ENCODE measurements at regions not wholly inside any gene's neighbourhood (a gene's known extent, or its start where the extent isn't known, plus 50 kb on each side); places are given as distances from the start of the nearest gene placed in this dataset.

DNA sequence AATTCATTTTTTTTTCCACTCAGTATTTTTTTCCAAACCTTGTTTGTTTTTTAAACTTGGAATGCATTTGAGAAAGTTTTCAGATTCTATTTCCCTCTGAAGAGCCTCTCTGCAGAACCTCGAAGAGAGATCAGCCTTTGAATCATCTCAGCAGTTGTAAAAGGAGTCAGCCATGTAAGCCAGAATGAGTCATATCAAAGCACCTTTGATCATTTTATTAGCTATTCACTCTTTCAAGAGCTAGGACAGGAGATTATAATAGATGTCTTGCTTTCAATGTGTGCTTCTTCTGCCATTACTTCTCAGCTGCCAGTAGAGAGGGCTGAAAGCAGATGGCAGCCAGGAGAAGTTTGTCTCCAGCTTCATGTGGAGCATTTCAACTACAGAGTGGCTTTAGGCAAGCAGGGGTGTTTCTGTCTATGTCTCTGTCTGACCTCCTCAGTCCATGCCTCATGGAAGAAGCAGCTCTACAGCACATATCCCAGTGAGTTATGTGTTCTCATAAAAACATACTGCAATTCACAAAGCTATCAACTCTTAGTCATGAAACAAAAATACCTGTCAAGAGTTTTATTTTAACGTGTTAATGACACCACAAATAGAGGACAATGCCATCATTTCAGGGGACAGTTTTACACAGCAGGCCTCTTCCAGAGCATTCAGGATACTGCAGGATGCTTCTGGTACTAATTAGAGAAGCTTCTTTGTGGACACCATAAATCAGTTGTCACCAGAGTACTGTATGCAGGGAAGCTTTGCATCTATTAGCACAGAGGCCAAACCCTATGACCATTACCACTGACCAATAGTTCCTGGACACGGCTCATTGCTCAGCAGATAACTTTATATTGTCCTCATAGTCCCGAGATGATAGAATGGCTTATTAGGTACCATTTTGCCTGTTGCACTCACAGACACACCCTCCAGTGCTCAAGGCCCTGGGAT is 94.3 kb downstream of the NHLRC3 start:
- TF ChIP-seq, protein P1, sequence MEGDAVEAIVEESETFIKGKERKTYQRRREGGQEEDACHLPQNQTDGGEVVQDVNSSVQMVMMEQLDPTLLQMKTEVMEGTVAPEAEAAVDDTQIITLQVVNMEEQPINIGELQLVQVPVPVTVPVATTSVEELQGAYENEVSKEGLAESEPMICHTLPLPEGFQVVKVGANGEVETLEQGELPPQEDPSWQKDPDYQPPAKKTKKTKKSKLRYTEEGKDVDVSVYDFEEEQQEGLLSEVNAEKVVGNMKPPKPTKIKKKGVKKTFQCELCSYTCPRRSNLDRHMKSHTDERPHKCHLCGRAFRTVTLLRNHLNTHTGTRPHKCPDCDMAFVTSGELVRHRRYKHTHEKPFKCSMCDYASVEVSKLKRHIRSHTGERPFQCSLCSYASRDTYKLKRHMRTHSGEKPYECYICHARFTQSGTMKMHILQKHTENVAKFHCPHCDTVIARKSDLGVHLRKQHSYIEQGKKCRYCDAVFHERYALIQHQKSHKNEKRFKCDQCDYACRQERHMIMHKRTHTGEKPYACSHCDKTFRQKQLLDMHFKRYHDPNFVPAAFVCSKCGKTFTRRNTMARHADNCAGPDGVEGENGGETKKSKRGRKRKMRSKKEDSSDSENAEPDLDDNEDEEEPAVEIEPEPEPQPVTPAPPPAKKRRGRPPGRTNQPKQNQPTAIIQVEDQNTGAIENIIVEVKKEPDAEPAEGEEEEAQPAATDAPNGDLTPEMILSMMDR (IDR thresholded peaks at IDR 0.05; ENCODE audit: insufficient read depth, low read length, missing control alignments), result no peak
- no peak overlapping the region for H3K4me3 ChIP-seq (ENCODE audit: low read depth, low read length)
- POLR2A ChIA-PET, result no interaction called here
- no peak for DNase-seq (ENCODE audit: low read depth, low spot score)
- CTCF ChIA-PET, result interaction anchor here (0.6 to 4.0 kb wide), 5 partner anchors 10 to 479 kb away, joined by 3 to 15 read pairs (median 4); no protein-coding TSS in a partner anchor

DNA sequence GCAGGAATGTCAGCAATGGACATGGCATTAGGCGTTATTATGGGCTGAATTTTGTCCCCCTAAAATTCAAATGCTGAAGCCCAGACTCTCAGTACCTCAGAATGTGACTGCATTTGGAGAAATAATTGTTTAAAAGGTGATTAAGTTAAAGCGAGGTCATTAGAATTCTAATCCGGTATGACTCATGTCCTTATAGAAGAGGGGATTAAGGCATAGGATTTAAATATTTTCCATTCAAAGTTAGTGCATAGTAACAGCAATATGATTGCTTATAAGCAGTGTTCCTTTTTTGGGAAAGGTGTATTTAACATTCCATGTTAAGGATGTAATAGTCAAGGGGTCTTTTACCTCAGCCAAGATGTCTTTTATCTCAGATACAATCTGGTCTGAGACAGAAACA is 95.5 kb downstream of the NHLRC3 start:
- POLR2A ChIA-PET, result interaction anchor here (0.6 kb wide), 1 partner anchor 432 kb away, joined by 4 read pairs; no protein-coding TSS in a partner anchor
- CTCF ChIA-PET, result interaction anchor here (1.4 to 4.0 kb wide), 3 partner anchors 8 to 478 kb away, joined by 3 to 15 read pairs (median 9); no protein-coding TSS in a partner anchor
- TF ChIP-seq, protein P1 (IDR thresholded peaks at IDR 0.05; ENCODE audit: insufficient read depth, low read length, missing control alignments), result no peak
- DNase-seq (ENCODE audit: low read depth, low spot score), result no peak
- no peak overlapping the region for H3K4me3 ChIP-seq (ENCODE audit: low read depth, low read length)

DNA sequence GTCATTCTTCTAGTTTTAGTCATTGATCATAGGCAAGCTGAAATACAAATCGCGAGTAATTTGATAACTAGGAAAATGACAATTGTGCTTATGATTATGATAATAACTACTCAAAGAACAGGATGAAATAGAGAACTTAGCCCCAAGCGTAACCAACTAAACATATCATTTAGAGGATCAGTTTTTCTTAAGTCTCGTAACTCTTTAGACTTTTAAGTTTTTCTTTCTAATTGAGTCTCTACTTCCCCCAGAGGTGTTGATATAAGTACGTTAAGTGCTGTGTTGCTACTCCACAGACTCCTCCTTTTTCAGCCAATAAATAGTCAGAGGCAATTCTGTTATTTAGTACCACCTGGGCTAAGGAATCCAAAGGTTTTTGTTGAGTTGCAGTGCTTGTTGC is 96.3 kb downstream of the NHLRC3 start:
- TF ChIP-seq, protein P1 (IDR thresholded peaks at IDR 0.05; ENCODE audit: insufficient read depth, low read length, missing control alignments), result no peak
- ChIA-PET POLR2A (no interaction called here), CTCF (interaction anchor here (2.0 kb wide), 1 partner anchor 10 kb away, joined by 9 read pairs; no protein-coding TSS in a partner anchor)
- no peak overlapping the region for H3K4me3 ChIP-seq (ENCODE audit: low read depth, low read length)
- DNase-seq (ENCODE audit: low read depth, low spot score), result no peak

DNA sequence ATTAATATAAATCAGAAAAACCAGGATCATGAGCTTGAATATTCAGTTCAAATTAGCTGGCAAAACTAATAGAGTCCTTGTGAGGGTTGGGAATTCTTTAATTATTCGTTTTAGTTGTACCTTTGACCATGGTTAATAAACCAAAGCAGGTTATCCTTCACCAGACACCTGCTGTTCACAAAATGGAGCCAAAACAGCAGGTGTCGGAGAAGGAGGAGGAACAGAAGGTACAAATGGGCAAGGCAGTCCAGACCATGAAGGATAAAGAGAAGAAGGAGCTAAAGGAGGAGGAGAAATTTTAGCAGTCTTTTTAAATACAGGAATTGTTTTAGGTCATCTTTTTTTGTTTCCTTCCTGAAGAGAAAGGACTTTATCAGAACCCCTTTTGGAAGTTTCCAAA is 106.1 kb downstream of the NHLRC3 start:
- ChIA-PET POLR2A (no interaction called here), CTCF (interaction anchor here (0.7 to 12.3 kb wide), 28 partner anchors 9 to 538 kb away, joined by 3 to 306 read pairs (median 4); no protein-coding TSS in a partner anchor)
- TF ChIP-seq, protein P1 (IDR thresholded peaks at IDR 0.05; ENCODE audit: insufficient read depth, low read length, missing control alignments), result no peak
- no peak for DNase-seq (ENCODE audit: low read depth, low spot score)
- no peak overlapping the region for H3K4me3 ChIP-seq (ENCODE audit: low read depth, low read length)

DNA sequence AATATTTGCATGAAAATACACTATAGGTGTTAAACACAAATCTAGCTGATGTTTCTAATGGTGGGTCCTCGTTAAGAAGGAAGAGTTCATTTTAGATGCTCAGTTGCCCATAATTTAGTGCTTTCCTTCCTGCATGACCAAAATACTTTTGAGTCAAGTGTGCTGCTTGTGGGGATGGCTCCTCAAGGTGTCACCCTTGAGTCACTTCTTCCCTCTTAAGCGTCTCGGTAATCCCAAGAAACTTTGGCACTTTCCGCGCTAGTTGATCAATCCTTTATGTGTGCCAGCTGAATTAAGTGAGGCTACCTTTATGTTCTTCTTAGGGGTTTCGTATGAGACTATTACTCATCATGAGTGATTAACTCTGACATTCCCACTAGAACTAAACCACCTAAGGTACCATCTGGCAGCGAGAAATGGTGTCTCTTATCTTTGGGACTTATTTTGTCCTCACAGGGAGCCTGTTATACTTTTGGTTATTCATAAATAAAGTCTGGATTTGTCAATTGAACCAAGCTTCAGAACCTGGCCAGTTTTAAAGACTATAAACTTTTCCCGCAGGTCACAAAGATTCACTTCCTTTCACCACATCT is 106.8 kb downstream of the NHLRC3 start:
- peak; percentile 24 for DNase-seq (ENCODE audit: low read depth, low spot score)
- CTCF ChIA-PET, result interaction anchor here (0.7 to 12.3 kb wide), 32 partner anchors 9 to 538 kb away, joined by 3 to 306 read pairs (median 4); no protein-coding TSS in a partner anchor
- TF ChIP-seq, protein P1 (IDR thresholded peaks at IDR 0.05; ENCODE audit: insufficient read depth, low read length, missing control alignments), result peak; percentile 76
- no peak overlapping the region for H3K4me3 ChIP-seq (ENCODE audit: low read depth, low read length)
- POLR2A ChIA-PET, result no interaction called here

DNA sequence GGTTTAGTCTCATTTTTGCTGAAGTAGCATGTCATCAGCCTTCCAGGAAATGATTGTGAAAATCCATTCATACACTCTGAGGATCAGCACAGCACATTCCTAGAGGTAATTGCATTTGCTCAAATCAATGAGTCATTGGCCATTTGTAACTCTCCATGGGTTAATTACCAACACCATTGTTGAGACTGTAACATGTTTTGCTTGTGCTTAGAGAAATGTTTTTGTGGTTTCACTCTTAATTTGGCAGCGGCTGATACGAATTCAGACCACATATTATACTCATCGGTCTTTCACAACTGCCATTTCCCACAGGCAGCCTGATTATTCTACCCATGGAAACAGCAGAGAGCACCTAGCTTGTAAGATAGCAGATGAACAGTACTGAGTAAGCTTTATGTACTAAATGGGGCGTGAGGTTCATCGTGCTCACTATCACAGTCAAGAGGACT is 110.3 kb downstream of the NHLRC3 start:
- TF ChIP-seq, protein P1 (IDR thresholded peaks at IDR 0.05; ENCODE audit: insufficient read depth, low read length, missing control alignments), result no peak
- POLR2A ChIA-PET, result no interaction called here
- H3K4me3 ChIP-seq (ENCODE audit: low read depth, low read length), result no peak overlapping the region
- DNase-seq (ENCODE audit: low read depth, low spot score), result peak; percentile 31
- CTCF ChIA-PET, result interaction anchor here (1.1 to 12.3 kb wide), 3 partner anchors 114 to 463 kb away, joined by 3 to 306 read pairs (median 3); no protein-coding TSS in a partner anchor
